Activated B cell treated with CpG ODN at 0.5 μM for 24 hours (primary cell): ENCODE measurements at regions not wholly inside any gene's neighbourhood (a gene's known extent, or its start where the extent isn't known, plus 50 kb on each side); places are given as distances from the start of the nearest gene placed in this dataset.

ENCODE experiments used
- ATAC-seq: fragments of 200-7000 bp; cut with Tn5 transposase; one replicate; pipeline ENCODE4 v1.10.0; 2021; ENCODE audit warnings: low read depth, mild to moderate bottlenecking, moderate library complexity
- CTCF ChIA-PET: fragments of 350-600 bp; sonication (Branson Sonifier 250); formaldehyde crosslinking; loops from one replicate; lab custom pipeline; 2021; ENCODE audit warnings: antibody characterized with exemption; lab: Charles Lee
- POLR2A ChIA-PET: fragments of 350-600 bp; sonication (Branson Sonifier 250); formaldehyde crosslinking; loops from one replicate; lab custom pipeline; 2021; ENCODE audit warnings: antibody characterized with exemption; lab: Charles Lee
- DNase-seq: peaks from one replicate; pipeline ENCODE4 v3.0.0; 2022
- H3K27ac Mint-ChIP-seq: one replicate; pipeline ENCODE4 v1.8.0; 2020; ENCODE audit warnings: mixed read lengths
- H3K27me3 Mint-ChIP-seq: one replicate; pipeline ENCODE4 v1.8.0; 2021; ENCODE audit warnings: mixed read lengths
- H3K36me3 Mint-ChIP-seq: one replicate; pipeline ENCODE4 v1.8.0; 2021; ENCODE audit warnings: low read depth, mixed read lengths
- H3K4me1 Mint-ChIP-seq: one replicate; pipeline ENCODE4 v1.8.0; 2021; ENCODE audit warnings: mixed read lengths
- H3K4me3 Mint-ChIP-seq: one replicate; pipeline ENCODE4 v1.8.0; 2020; ENCODE audit warnings: mild to moderate bottlenecking, mixed read lengths
- H3K9me3 Mint-ChIP-seq: one replicate; pipeline ENCODE4 v1.8.0; 2020; ENCODE audit warnings: mixed read lengths
- intact Hi-C: fragments of 100-400 bp; cut with micrococcal nuclease; formaldehyde crosslinking; loops from one replicate; pipeline ENCODE4 v1.15.1; 2024
- TF ChIP-seq, protein P1 (sequence below): fragments of 200-600 bp; IDR thresholded peaks from one replicate; pipeline ENCODE4 v1.8.0; 2022; ENCODE audit warnings: antibody characterized with exemption, mild to moderate bottlenecking

- ChIA-PET POLR2A (no interaction called here), CTCF (no interaction called here)
- ATAC-seq = no peak
- no peak overlapping the region for H3K27ac Mint-ChIP-seq
- TF ChIP-seq, protein P1, sequence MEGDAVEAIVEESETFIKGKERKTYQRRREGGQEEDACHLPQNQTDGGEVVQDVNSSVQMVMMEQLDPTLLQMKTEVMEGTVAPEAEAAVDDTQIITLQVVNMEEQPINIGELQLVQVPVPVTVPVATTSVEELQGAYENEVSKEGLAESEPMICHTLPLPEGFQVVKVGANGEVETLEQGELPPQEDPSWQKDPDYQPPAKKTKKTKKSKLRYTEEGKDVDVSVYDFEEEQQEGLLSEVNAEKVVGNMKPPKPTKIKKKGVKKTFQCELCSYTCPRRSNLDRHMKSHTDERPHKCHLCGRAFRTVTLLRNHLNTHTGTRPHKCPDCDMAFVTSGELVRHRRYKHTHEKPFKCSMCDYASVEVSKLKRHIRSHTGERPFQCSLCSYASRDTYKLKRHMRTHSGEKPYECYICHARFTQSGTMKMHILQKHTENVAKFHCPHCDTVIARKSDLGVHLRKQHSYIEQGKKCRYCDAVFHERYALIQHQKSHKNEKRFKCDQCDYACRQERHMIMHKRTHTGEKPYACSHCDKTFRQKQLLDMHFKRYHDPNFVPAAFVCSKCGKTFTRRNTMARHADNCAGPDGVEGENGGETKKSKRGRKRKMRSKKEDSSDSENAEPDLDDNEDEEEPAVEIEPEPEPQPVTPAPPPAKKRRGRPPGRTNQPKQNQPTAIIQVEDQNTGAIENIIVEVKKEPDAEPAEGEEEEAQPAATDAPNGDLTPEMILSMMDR = no peak
- peaks cover 10% of the 10 kb centered on the region for H3K9me3 Mint-ChIP-seq
- H3K4me3 Mint-ChIP-seq = no peak overlapping the region
- no peaks in the 10 kb centered on the region for H3K4me1 Mint-ChIP-seq
- peaks cover 6% of the 10 kb centered on the region for H3K27me3 Mint-ChIP-seq
- no peaks in the 10 kb centered on the region for H3K36me3 Mint-ChIP-seq
- DNase-seq = no peak
- intact Hi-C loops = no loop called here
These were observed 454.9 kb downstream of the ATP23 start for GRCh38 chr12:58396239-58396638.

GRCh38 chr12:58405363-58405762 is 464.0 kb downstream of the ATP23 start:
- CTCF ChIA-PET = no interaction called here
- no peak for DNase-seq
- Mint-ChIP-seq H3K36me3 (no peaks in the 10 kb centered on the region), H3K27me3 (no peaks in the 10 kb centered on the region), H3K27ac (no peak overlapping the region), H3K4me1 (no peaks in the 10 kb centered on the region), H3K4me3 (no peak overlapping the region), H3K9me3 (no peaks in the 10 kb centered on the region)
- TF ChIP-seq, protein P1 = no peak
- no peak for ATAC-seq
- intact Hi-C loops = no loop called here
- POLR2A ChIA-PET = no interaction called here

- Mint-ChIP-seq H3K9me3 (no peaks in the 10 kb centered on the region), H3K4me3 (no peak overlapping the region), H3K27me3 (no peaks in the 10 kb centered on the region), H3K36me3 (no peaks in the 10 kb centered on the region), H3K4me1 (no peaks in the 10 kb centered on the region), H3K27ac (no peak overlapping the region)
- intact Hi-C loops = no loop called here
- ATAC-seq (no peak), DNase-seq (no peak)
- TF ChIP-seq, protein P1 = no peak
- ChIA-PET CTCF (no interaction called here), POLR2A (no interaction called here)
These were observed 467.1 kb downstream of the ATP23 start for GRCh38 chr12:58408516-58408915.

GRCh38 chr12:58412461-58413060 is 471.2 kb downstream of the ATP23 start:
- POLR2A ChIA-PET = no interaction called here
- no peaks in the 10 kb centered on the region for H3K36me3 Mint-ChIP-seq
- ATAC-seq (no peak), DNase-seq (no peak)
- H3K4me1 Mint-ChIP-seq = no peaks in the 10 kb centered on the region
- CTCF ChIA-PET = no interaction called here
- H3K4me3 Mint-ChIP-seq = no peak overlapping the region
- TF ChIP-seq, protein P1 = no peak
- intact Hi-C loops = no loop called here
- H3K27ac Mint-ChIP-seq = no peak overlapping the region
- no peaks in the 10 kb centered on the region for H3K9me3 Mint-ChIP-seq
- H3K27me3 Mint-ChIP-seq = no peaks in the 10 kb centered on the region

GRCh38 chr12:58413794-58414193 is 472.4 kb downstream of the ATP23 start:
- POLR2A ChIA-PET = no interaction called here
- H3K36me3 Mint-ChIP-seq = no peaks in the 10 kb centered on the region
- H3K27ac Mint-ChIP-seq = no peak overlapping the region
- no peaks in the 10 kb centered on the region for H3K27me3 Mint-ChIP-seq
- H3K9me3 Mint-ChIP-seq = no peaks in the 10 kb centered on the region
- intact Hi-C loops = no loop called here
- CTCF ChIA-PET = no interaction called here
- TF ChIP-seq, protein P1 = no peak
- H3K4me1 Mint-ChIP-seq = no peaks in the 10 kb centered on the region
- ATAC-seq (no peak), DNase-seq (no peak)
- H3K4me3 Mint-ChIP-seq = no peak overlapping the region
